ENCODE measurements at regions not wholly inside any gene's neighbourhood (a gene's known extent, or its start where the extent isn't known, plus 50 kb on each side); places are given as distances from the start of the nearest gene placed in this dataset.

DNA sequence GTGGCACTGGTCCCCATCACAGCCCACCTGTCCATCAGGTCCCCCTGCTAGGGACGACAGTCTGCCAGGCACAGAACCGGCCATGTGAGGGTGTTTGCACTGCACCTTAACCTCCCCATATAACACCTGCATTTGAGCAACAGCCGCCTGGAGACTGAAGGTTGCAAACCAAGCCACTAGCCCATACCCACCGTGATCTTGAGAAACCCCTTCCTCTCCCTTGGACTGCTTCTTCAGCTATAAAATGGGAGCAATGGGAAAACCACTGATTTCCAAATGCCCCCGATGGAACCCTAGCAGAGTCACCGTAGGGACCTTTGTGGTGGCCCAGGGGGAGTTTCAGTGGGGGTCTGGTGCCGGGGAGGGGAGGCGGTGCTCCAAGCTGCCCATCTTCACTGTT, 120.1 kb downstream of the NPTX2 start:
- Histone ChIP-seq H3K4me3 (ENCODE audit: low read depth, low read length) (no peak overlapping the region), H3K27me3 (ENCODE audit: insufficient read depth, low read depth, severe bottlenecking) (no peaks in the 10 kb centered on the region), H3K27ac (no peak overlapping the region), H3K36me3 (no peaks in the 10 kb centered on the region), H3K9me3 (ENCODE audit: severe bottlenecking) (no peaks in the 10 kb centered on the region)
- no peak for DNase-seq
- TF ChIP-seq, protein P1, sequence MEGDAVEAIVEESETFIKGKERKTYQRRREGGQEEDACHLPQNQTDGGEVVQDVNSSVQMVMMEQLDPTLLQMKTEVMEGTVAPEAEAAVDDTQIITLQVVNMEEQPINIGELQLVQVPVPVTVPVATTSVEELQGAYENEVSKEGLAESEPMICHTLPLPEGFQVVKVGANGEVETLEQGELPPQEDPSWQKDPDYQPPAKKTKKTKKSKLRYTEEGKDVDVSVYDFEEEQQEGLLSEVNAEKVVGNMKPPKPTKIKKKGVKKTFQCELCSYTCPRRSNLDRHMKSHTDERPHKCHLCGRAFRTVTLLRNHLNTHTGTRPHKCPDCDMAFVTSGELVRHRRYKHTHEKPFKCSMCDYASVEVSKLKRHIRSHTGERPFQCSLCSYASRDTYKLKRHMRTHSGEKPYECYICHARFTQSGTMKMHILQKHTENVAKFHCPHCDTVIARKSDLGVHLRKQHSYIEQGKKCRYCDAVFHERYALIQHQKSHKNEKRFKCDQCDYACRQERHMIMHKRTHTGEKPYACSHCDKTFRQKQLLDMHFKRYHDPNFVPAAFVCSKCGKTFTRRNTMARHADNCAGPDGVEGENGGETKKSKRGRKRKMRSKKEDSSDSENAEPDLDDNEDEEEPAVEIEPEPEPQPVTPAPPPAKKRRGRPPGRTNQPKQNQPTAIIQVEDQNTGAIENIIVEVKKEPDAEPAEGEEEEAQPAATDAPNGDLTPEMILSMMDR (IDR thresholded peaks at IDR 0.05; ENCODE audit: low read depth, low read length) = no peak

DNA sequence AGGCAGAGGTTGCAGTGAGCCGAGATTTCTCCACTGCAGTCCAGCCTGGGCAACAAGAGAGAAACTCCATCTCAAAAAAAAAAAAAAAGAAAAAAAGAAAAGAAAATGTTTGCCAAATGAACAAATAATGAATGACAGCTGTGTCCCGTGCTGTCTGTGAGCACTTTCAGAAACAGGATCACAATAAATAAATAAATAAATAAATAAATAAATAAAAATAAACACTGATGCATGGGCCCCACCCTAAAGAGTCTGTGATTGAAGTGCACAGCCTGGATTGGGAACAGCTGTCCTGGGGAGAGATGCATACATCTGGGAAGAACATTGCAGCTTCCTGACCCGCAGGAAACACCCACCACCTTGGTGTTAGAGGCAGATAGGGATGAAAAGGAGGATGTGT, 123.6 kb downstream of the NPTX2 start:
- TF ChIP-seq, protein P1 (IDR thresholded peaks at IDR 0.05; ENCODE audit: low read depth, low read length) = no peak
- Histone ChIP-seq H3K36me3 (no peaks in the 10 kb centered on the region), H3K4me3 (ENCODE audit: low read depth, low read length) (no peak overlapping the region), H3K9me3 (ENCODE audit: severe bottlenecking) (no peaks in the 10 kb centered on the region), H3K27me3 (ENCODE audit: insufficient read depth, low read depth, severe bottlenecking) (no peaks in the 10 kb centered on the region), H3K27ac (no peak overlapping the region)
- DNase-seq = no peak

DNA sequence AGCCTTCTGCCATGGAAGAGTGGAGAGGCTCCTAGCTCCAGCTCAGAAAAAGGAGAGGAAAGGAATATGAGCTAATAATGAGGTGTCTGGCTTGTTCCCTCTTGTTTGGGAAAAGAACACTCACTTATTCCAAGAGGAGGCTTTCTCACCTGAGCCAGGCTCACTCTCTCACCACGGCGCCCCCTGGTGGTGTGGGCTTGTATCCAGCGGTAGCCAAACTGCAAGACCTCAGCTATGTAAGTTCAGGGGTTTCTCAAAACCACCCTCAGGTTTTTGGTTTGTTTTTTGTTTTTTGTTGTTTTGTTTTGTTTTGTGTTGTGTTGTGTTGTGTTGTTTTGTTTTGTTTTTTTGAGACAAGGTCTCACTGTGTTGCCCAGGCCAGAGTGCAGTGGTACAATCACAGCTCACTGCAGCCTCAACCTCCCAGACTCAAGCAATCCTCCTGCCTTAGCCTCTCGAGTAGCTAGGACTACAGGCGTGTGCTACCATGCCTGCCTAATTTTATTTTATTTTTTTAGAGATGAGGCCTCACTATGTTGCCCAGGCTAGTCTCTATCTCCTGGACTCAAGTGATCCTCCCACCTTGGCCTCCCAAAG, 124.0 kb downstream of the TMEM130 start:
- TF ChIP-seq, protein P1 (IDR thresholded peaks at IDR 0.05; ENCODE audit: low read depth, low read length) = peak; percentile 88
- Histone ChIP-seq H3K36me3 (no peaks in the 10 kb centered on the region), H3K9me3 (ENCODE audit: severe bottlenecking) (no peaks in the 10 kb centered on the region), H3K27ac (no peak overlapping the region), H3K4me3 (ENCODE audit: low read depth, low read length) (no peak overlapping the region), H3K27me3 (ENCODE audit: insufficient read depth, low read depth, severe bottlenecking) (no peaks in the 10 kb centered on the region)
- peak; percentile 80 for DNase-seq

DNA sequence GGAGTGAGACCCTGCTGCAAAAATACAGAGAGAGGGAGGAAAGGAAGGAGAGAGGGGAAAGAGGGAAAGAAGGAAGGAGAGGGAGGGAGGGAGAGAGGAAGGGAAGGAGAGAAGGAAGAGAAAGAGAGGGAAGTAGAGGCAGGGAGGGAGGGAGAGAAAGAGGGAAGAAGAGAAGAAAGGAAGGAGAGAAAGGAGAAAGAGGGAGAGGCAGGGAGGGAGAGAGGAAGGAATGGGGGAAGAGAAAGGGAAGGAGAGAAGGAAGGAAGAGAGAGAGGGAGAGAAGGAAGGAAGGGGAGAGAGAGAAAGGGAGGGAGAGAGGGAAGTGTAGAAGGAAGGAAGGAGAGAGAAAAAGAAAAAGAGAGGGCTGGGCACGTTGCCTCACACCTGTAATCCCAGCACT, 121.7 kb downstream of the TMEM130 start:
- H3K4me3 ChIP-seq (ENCODE audit: low read depth, low read length) = no peak overlapping the region
- H3K36me3 ChIP-seq = no peaks in the 10 kb centered on the region

DNA sequence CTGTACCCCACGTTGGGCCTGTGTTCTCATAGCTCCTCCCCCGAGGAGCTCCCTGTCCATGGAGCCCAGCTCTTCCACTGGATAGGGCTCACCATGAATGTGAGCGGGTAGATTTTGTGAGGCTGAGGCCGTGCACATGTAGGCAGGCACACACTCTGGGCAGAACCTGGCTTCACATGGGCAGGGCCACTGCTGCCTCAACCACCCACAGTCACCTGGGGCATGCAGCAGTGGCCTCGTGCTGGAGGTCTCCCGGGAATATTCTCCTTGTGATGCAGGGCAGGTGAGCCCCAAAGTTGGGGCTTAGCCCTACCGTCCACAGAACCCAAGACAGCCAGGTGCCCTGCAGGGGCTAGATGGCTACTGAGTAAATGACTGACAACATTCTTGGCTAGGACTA, 116.6 kb downstream of the TMEM130 start:
- Histone ChIP-seq H3K36me3 (no peaks in the 10 kb centered on the region), H3K4me3 (ENCODE audit: low read depth, low read length) (no peak overlapping the region), H3K9me3 (ENCODE audit: severe bottlenecking) (peaks cover under 1% of the 10 kb centered on the region), H3K27me3 (ENCODE audit: insufficient read depth, low read depth, severe bottlenecking) (no peaks in the 10 kb centered on the region), H3K27ac (no peak overlapping the region)
- TF ChIP-seq, protein P1 (IDR thresholded peaks at IDR 0.05; ENCODE audit: low read depth, low read length) = no peak
- no peak for DNase-seq

More for the DNA sequence above, 121.7 kb downstream of the TMEM130 start:
- no peaks in the 10 kb centered on the region for H3K9me3 ChIP-seq (ENCODE audit: severe bottlenecking)
- H3K27ac ChIP-seq = no peak overlapping the region
- TF ChIP-seq, protein P1 (IDR thresholded peaks at IDR 0.05; ENCODE audit: low read depth, low read length) = no peak
- no peak for DNase-seq
- no peaks in the 10 kb centered on the region for H3K27me3 ChIP-seq (ENCODE audit: insufficient read depth, low read depth, severe bottlenecking)

DNA sequence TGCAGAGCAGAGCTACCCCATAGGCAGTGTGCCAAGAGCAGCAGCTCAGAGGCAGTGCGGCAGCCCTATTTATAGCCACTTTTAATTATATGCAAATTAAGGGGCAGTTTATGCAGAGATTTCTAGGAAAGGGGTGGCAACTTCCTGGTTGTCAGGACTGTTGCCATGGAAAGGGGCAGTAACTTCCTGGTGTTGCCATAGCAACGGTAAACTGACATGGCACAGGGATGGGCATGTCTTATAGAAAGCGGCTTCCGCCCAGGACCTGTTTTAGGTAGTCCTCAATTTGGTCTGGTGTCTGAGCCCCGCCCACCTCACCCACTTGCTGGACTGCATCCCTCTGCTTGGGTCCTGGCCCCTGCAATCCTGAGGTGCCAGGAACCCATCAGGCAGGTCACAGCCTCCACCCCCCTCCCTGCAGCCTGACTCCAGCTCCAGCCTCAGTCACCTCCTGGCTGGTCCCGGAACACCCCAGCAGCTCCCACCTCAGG, 115.8 kb downstream of the TMEM130 start:
- no peak for DNase-seq
- Histone ChIP-seq H3K36me3 (no peaks in the 10 kb centered on the region), H3K4me3 (ENCODE audit: low read depth, low read length) (no peak overlapping the region), H3K27ac (no peak overlapping the region), H3K9me3 (ENCODE audit: severe bottlenecking) (peaks cover 3% of the 10 kb centered on the region), H3K27me3 (ENCODE audit: insufficient read depth, low read depth, severe bottlenecking) (no peaks in the 10 kb centered on the region)
- TF ChIP-seq, protein P1 (IDR thresholded peaks at IDR 0.05; ENCODE audit: low read depth, low read length) = no peak
